ENCODE measurements at regions not wholly inside any gene's neighbourhood (a gene's known extent, or its start where the extent isn't known, plus 50 kb on each side); places are given as distances from the start of the nearest gene placed in this dataset.

DNA sequence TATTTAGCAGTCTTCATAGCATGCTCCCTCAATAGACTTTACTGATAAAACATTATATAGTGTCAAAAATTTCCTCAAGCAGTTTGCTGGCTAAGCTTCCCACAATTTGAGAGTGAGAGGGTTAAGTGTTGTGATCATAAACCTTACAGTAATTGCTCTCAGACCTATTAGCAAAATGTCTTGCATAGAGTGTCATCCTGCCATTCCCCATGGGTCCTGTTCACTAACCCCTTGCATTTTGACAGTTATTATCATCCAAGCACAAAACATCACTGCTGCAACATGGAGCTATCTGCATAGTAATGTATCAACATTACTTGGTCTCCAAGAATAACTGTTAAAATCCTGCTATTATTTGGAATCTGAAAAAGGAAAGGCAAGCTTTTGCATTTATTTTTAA is 196.1 kb upstream of the GK2 start:
- ChIA-PET CTCF (no interaction called here), POLR2A (no interaction called here)
- Mint-ChIP-seq H3K27me3 (ENCODE audit: insufficient read depth, unreplicated experiment) (peaks cover 2% of the 10 kb centered on the region), H3K36me3 (ENCODE audit: insufficient read depth, unreplicated experiment) (no peaks in the 10 kb centered on the region), H3K27ac (ENCODE audit: unreplicated experiment) (no peak overlapping the region), H3K4me3 (ENCODE audit: unreplicated experiment) (no peak overlapping the region), H3K9me3 (ENCODE audit: unreplicated experiment) (peaks cover 12% of the 10 kb centered on the region), H3K4me1 (ENCODE audit: low read depth, unreplicated experiment) (no peaks in the 10 kb centered on the region)
- Histone ChIP-seq H3K36me3 (ENCODE audit: control insufficient read depth, insufficient read depth, low read length) (no peaks in the 10 kb centered on the region), H3K4me3 (ENCODE audit: low read depth, low read length) (no peak overlapping the region), H3K27me3 (replicated peaks; ENCODE audit: control insufficient read depth, insufficient read depth, low read length) (no peaks in the 10 kb centered on the region), H3K4me1 (no peaks in the 10 kb centered on the region), H3K9me3 (no peaks in the 10 kb centered on the region)
- no peak for DNase-seq
- BruUV-seq (replicated peaks): no TSS peak
- TF ChIP-seq, protein P1, sequence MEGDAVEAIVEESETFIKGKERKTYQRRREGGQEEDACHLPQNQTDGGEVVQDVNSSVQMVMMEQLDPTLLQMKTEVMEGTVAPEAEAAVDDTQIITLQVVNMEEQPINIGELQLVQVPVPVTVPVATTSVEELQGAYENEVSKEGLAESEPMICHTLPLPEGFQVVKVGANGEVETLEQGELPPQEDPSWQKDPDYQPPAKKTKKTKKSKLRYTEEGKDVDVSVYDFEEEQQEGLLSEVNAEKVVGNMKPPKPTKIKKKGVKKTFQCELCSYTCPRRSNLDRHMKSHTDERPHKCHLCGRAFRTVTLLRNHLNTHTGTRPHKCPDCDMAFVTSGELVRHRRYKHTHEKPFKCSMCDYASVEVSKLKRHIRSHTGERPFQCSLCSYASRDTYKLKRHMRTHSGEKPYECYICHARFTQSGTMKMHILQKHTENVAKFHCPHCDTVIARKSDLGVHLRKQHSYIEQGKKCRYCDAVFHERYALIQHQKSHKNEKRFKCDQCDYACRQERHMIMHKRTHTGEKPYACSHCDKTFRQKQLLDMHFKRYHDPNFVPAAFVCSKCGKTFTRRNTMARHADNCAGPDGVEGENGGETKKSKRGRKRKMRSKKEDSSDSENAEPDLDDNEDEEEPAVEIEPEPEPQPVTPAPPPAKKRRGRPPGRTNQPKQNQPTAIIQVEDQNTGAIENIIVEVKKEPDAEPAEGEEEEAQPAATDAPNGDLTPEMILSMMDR (IDR thresholded peaks at IDR 0.05; ENCODE audit: insufficient read depth in 1 of 2, low read depth in 1 of 2, low read length in 1 of 2, severe bottlenecking in 1 of 2, unreplicated experiment in 1 of 2): no peak
- intact Hi-C loops (cut with micrococcal nuclease; ENCODE audit: unreplicated experiment): no loop called here

GRCh38 chr4:79603681-79604080 is 195.7 kb upstream of the GK2 start:
- Mint-ChIP-seq H3K27me3 (ENCODE audit: insufficient read depth, unreplicated experiment) (peaks cover 2% of the 10 kb centered on the region), H3K4me1 (ENCODE audit: low read depth, unreplicated experiment) (no peaks in the 10 kb centered on the region), H3K9me3 (ENCODE audit: unreplicated experiment) (peaks cover 12% of the 10 kb centered on the region), H3K4me3 (ENCODE audit: unreplicated experiment) (no peak overlapping the region), H3K27ac (ENCODE audit: unreplicated experiment) (no peak overlapping the region), H3K36me3 (ENCODE audit: insufficient read depth, unreplicated experiment) (no peaks in the 10 kb centered on the region)
- TF ChIP-seq, protein P1 (IDR thresholded peaks at IDR 0.05; ENCODE audit: insufficient read depth in 1 of 2, low read depth in 1 of 2, low read length in 1 of 2, severe bottlenecking in 1 of 2, unreplicated experiment in 1 of 2): no peak
- CTCF ChIA-PET: no interaction called here
- H3K9me3 ChIP-seq: no peaks in the 10 kb centered on the region
- BruUV-seq (replicated peaks): no TSS peak
- no peak overlapping the region for H3K4me3 ChIP-seq (ENCODE audit: low read depth, low read length)
- intact Hi-C loops (cut with micrococcal nuclease; ENCODE audit: unreplicated experiment): no loop called here
- POLR2A ChIA-PET: no interaction called here
- no peaks in the 10 kb centered on the region for H3K4me1 ChIP-seq
- no peaks in the 10 kb centered on the region for H3K27me3 ChIP-seq (replicated peaks; ENCODE audit: control insufficient read depth, insufficient read depth, low read length)
- DNase-seq: no peak
- H3K36me3 ChIP-seq (ENCODE audit: control insufficient read depth, insufficient read depth, low read length): no peaks in the 10 kb centered on the region

GRCh38 chr4:79599691-79600090 is 191.7 kb upstream of the GK2 start:
- TF ChIP-seq, protein P1 (IDR thresholded peaks at IDR 0.05; ENCODE audit: insufficient read depth in 1 of 2, low read depth in 1 of 2, low read length in 1 of 2, severe bottlenecking in 1 of 2, unreplicated experiment in 1 of 2): no peak
- Mint-ChIP-seq H3K27ac (ENCODE audit: unreplicated experiment) (no peak overlapping the region), H3K4me3 (ENCODE audit: unreplicated experiment) (no peak overlapping the region), H3K9me3 (ENCODE audit: unreplicated experiment) (peaks cover 12% of the 10 kb centered on the region), H3K4me1 (ENCODE audit: low read depth, unreplicated experiment) (no peaks in the 10 kb centered on the region), H3K36me3 (ENCODE audit: insufficient read depth, unreplicated experiment) (no peaks in the 10 kb centered on the region), H3K27me3 (ENCODE audit: insufficient read depth, unreplicated experiment) (peaks cover 2% of the 10 kb centered on the region)
- CTCF ChIA-PET: no interaction called here
- Histone ChIP-seq H3K4me1 (no peaks in the 10 kb centered on the region), H3K36me3 (ENCODE audit: control insufficient read depth, insufficient read depth, low read length) (no peaks in the 10 kb centered on the region), H3K4me3 (ENCODE audit: low read depth, low read length) (no peak overlapping the region), H3K9me3 (no peaks in the 10 kb centered on the region), H3K27me3 (replicated peaks; ENCODE audit: control insufficient read depth, insufficient read depth, low read length) (no peaks in the 10 kb centered on the region)
- intact Hi-C loops (cut with micrococcal nuclease; ENCODE audit: unreplicated experiment): no loop called here
- POLR2A ChIA-PET: no interaction called here
- no peak for DNase-seq
- BruUV-seq (replicated peaks): no TSS peak
